ENCODE measurements at regions not wholly inside any gene's neighbourhood (a gene's known extent, or its start where the extent isn't known, plus 50 kb on each side); places are given as distances from the start of the nearest gene placed in this dataset.

- no peaks in the 10 kb centered on the region for H3K4me1 ChIP-seq (ENCODE audit: control insufficient read depth in 2 of 2, insufficient read depth in 2 of 2, low read length in 2 of 2)
- H3K4me3 ChIP-seq (ENCODE audit: low read length in 2 of 2) = no peak overlapping the region
- H3K9me3 ChIP-seq (ENCODE audit: control insufficient read depth in 2 of 2, insufficient read depth in 1 of 2, low read length in 1 of 2) = no peaks in the 10 kb centered on the region
- H3K27ac ChIP-seq (ENCODE audit: low read depth in 1 of 2, low read length in 1 of 2) = no peak overlapping the region
- no peaks in the 10 kb centered on the region for H3K36me3 ChIP-seq (ENCODE audit: control insufficient read depth in 2 of 2, insufficient read depth in 2 of 2, low read length in 1 of 2)
- no peaks in the 10 kb centered on the region for H3K27me3 ChIP-seq (ENCODE audit: control insufficient read depth in 2 of 2, insufficient read depth in 1 of 2, low read length in 1 of 2)
- no peak for DNase-seq (ENCODE audit: low read depth in 6 of 9, low spot score in 9 of 9)
These were observed 293.9 kb downstream of the TUSC7 start for GRCh38 chr3:117003501-117003900.

DNA sequence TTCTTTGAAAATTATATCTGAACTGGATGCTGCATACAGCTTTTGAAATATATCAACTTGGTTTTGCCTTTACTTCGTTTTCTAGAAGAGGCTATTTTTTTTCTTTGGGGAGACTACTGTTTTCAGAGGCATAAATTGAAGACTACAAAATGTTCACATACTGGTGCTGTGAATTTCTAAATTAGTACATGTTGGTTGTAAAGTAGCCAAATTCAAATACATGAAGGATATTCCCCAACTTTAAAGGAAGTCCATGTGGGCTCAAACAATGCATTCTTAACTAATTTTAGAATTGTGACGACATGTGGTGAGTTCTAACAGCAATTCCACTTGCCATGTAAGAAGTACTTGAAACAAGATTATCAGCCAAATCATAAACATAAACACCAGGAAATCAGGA, 295.7 kb downstream of the TUSC7 start:
- no peaks in the 10 kb centered on the region for H3K4me1 ChIP-seq (ENCODE audit: control insufficient read depth in 2 of 2, insufficient read depth in 2 of 2, low read length in 2 of 2)
- H3K27ac ChIP-seq (ENCODE audit: low read depth in 1 of 2, low read length in 1 of 2) = no peak overlapping the region
- no peak for DNase-seq (ENCODE audit: low read depth in 6 of 9, low spot score in 9 of 9)
- no peak overlapping the region for H3K4me3 ChIP-seq (ENCODE audit: low read length in 2 of 2)
- H3K9me3 ChIP-seq (ENCODE audit: control insufficient read depth in 2 of 2, insufficient read depth in 1 of 2, low read length in 1 of 2) = no peaks in the 10 kb centered on the region
- no peaks in the 10 kb centered on the region for H3K27me3 ChIP-seq (ENCODE audit: control insufficient read depth in 2 of 2, insufficient read depth in 1 of 2, low read length in 1 of 2)
- H3K36me3 ChIP-seq (ENCODE audit: control insufficient read depth in 2 of 2, insufficient read depth in 2 of 2, low read length in 1 of 2) = no peaks in the 10 kb centered on the region
- WGBS = 83% methylated on average over 2 of the region's 2 CpGs

DNA sequence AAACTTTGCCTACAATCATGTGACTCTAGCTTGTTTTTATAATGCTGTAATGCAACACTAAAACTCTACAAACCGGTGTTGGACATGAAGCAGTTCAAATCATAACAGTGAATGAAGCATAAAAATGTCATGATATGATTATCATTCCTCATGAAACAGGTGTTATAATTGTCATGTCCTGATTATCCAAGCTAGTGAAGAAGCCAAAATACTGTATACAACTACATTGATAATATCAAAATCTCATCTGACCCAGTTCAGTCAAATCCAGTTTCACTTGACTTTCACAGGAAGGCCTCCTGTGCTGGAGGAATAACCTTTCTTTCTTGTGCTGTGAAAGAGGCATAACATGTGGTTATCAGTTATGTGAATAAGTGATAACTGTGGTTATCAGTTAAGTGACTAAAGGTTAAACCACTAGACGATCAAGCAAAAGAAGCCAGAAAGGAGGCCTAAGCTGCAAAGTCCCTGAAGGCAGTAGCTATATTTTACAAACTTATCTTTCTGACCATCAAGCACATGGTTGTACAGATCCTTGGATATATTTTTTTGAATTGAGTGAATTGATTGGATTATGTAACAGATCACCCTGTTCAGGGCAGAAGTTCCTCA, 296.4 kb downstream of the TUSC7 start:
- no peak overlapping the region for H3K27ac ChIP-seq (ENCODE audit: low read depth in 1 of 2, low read length in 1 of 2)
- WGBS = 94% methylated on average over 2 of the region's 2 CpGs
- no peaks in the 10 kb centered on the region for H3K4me1 ChIP-seq (ENCODE audit: control insufficient read depth in 2 of 2, insufficient read depth in 2 of 2, low read length in 2 of 2)
- H3K27me3 ChIP-seq (ENCODE audit: control insufficient read depth in 2 of 2, insufficient read depth in 1 of 2, low read length in 1 of 2) = no peaks in the 10 kb centered on the region
- H3K36me3 ChIP-seq (ENCODE audit: control insufficient read depth in 2 of 2, insufficient read depth in 2 of 2, low read length in 1 of 2) = no peaks in the 10 kb centered on the region
- H3K4me3 ChIP-seq (ENCODE audit: low read length in 2 of 2) = no peak overlapping the region
- no peak for DNase-seq (ENCODE audit: low read depth in 6 of 9, low spot score in 9 of 9)
- H3K9me3 ChIP-seq (ENCODE audit: control insufficient read depth in 2 of 2, insufficient read depth in 1 of 2, low read length in 1 of 2) = no peaks in the 10 kb centered on the region

DNA sequence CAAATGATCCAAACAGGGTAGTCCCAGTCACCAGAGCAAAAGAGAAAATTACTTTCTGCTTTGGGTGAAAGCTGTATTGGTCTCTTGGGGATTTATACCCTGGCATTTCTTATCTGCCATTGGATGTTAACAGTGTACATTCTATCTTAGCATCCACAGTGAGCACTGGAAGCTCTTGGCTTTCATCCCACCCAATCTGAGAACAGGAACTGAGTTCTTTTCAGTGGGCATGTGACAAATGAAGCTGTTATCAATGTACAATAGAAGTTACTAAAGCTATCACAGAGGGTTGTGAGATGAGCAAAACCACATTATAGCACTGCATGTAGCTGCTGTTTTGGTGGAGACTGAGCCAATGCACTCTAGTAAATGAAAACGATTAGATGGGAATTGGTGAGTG, 300.7 kb downstream of the TUSC7 start:
- DNase-seq (ENCODE audit: low read depth in 6 of 9, low spot score in 9 of 9) = no peak
- H3K4me3 ChIP-seq (ENCODE audit: low read length in 2 of 2) = no peak overlapping the region
- H3K4me1 ChIP-seq (ENCODE audit: control insufficient read depth in 2 of 2, insufficient read depth in 2 of 2, low read length in 2 of 2) = no peaks in the 10 kb centered on the region
- 86% methylated on average over 1 of the region's 1 CpG for WGBS
- no peak overlapping the region for H3K27ac ChIP-seq (ENCODE audit: low read depth in 1 of 2, low read length in 1 of 2)
- no peaks in the 10 kb centered on the region for H3K9me3 ChIP-seq (ENCODE audit: control insufficient read depth in 2 of 2, insufficient read depth in 1 of 2, low read length in 1 of 2)
- no peaks in the 10 kb centered on the region for H3K27me3 ChIP-seq (ENCODE audit: control insufficient read depth in 2 of 2, insufficient read depth in 1 of 2, low read length in 1 of 2)
- H3K36me3 ChIP-seq (ENCODE audit: control insufficient read depth in 2 of 2, insufficient read depth in 2 of 2, low read length in 1 of 2) = no peaks in the 10 kb centered on the region

- H3K36me3 ChIP-seq (ENCODE audit: control insufficient read depth in 2 of 2, insufficient read depth in 2 of 2, low read length in 1 of 2) = no peaks in the 10 kb centered on the region
- no peak for DNase-seq (ENCODE audit: low read depth in 6 of 9, low spot score in 9 of 9)
- H3K27ac ChIP-seq (ENCODE audit: low read depth in 1 of 2, low read length in 1 of 2) = no peak overlapping the region
- no peaks in the 10 kb centered on the region for H3K27me3 ChIP-seq (ENCODE audit: control insufficient read depth in 2 of 2, insufficient read depth in 1 of 2, low read length in 1 of 2)
- no peak overlapping the region for H3K4me3 ChIP-seq (ENCODE audit: low read length in 2 of 2)
- WGBS = 61% methylated on average over 7 of the region's 7 CpGs
- H3K9me3 ChIP-seq (ENCODE audit: control insufficient read depth in 2 of 2, insufficient read depth in 1 of 2, low read length in 1 of 2) = no peaks in the 10 kb centered on the region
- H3K4me1 ChIP-seq (ENCODE audit: control insufficient read depth in 2 of 2, insufficient read depth in 2 of 2, low read length in 2 of 2) = no peaks in the 10 kb centered on the region
These were observed 302.2 kb downstream of the TUSC7 start for GRCh38 chr3:117011687-117012250.

DNA sequence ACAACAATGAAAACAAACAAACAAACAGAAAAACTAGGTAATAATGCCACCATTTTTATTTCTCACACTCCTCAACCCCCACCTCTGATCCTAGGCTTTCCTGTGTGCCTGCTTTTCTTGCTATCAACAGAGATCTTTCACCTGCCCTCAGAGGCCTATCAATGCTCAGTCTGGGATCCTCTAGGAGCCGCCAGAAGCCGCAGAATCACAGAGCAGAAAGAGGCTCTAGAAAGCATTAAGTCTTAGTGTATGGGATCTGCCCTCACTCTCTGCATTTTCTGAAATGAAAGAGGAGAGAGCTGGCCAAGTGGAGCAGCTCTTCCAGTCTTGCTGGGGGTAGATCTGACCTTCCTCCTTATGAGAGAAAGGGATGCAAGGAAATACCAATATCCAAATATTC, 306.8 kb downstream of the TUSC7 start:
- no peak for DNase-seq (ENCODE audit: low read depth in 6 of 9, low spot score in 9 of 9)

DNA sequence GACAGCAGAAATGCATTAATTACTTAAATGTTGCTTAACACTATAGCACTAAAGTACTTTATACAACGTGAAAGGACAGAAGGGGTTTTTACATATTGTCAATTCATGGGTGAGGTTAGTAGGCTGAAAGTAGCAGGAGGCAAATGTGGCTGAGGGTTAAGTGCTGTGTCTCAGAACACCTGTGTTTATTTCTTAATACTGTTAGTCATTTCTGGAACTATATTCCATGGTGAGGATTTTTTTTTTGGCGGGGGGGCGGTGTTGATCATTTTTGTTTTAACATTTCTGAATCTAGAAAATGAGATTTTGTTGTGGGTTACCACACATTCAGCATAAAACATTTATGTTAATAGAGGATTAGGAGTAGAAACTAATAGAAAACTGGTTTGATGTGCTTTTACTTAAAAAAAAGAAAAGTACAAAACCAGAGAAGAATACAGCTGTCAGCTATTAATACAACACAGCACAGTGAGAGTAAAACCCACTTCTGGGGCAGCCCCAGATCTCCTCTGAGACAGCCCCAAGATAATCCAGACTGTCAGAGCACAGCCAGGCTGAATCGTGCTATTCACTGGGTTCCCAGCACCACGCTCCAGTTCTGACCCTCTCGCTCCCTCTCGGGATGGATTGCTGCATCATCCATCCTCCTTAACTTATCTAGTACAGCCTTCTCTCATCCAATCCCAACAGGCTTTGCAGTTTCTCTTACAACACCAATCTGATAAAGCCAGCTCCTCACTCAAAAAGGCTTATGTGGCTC, 307.7 kb downstream of the TUSC7 start:
- no peaks in the 10 kb centered on the region for H3K9me3 ChIP-seq (ENCODE audit: control insufficient read depth in 2 of 2, insufficient read depth in 1 of 2, low read length in 1 of 2)
- 80% methylated on average over 7 of the region's 7 CpGs for WGBS
- H3K4me1 ChIP-seq (ENCODE audit: control insufficient read depth in 2 of 2, insufficient read depth in 2 of 2, low read length in 2 of 2) = no peaks in the 10 kb centered on the region
- no peaks in the 10 kb centered on the region for H3K27me3 ChIP-seq (ENCODE audit: control insufficient read depth in 2 of 2, insufficient read depth in 1 of 2, low read length in 1 of 2)
- no peak overlapping the region for H3K27ac ChIP-seq (ENCODE audit: low read depth in 1 of 2, low read length in 1 of 2)
- H3K36me3 ChIP-seq (ENCODE audit: control insufficient read depth in 2 of 2, insufficient read depth in 2 of 2, low read length in 1 of 2) = no peaks in the 10 kb centered on the region
- H3K4me3 ChIP-seq (ENCODE audit: low read length in 2 of 2) = no peak overlapping the region
- no peak for DNase-seq (ENCODE audit: low read depth in 6 of 9, low spot score in 9 of 9)

More for the DNA sequence above, 306.8 kb downstream of the TUSC7 start:
- H3K4me1 ChIP-seq (ENCODE audit: control insufficient read depth in 2 of 2, insufficient read depth in 2 of 2, low read length in 2 of 2) = no peaks in the 10 kb centered on the region
- H3K27ac ChIP-seq (ENCODE audit: low read depth in 1 of 2, low read length in 1 of 2) = no peak overlapping the region
- H3K9me3 ChIP-seq (ENCODE audit: control insufficient read depth in 2 of 2, insufficient read depth in 1 of 2, low read length in 1 of 2) = no peaks in the 10 kb centered on the region
- no peaks in the 10 kb centered on the region for H3K27me3 ChIP-seq (ENCODE audit: control insufficient read depth in 2 of 2, insufficient read depth in 1 of 2, low read length in 1 of 2)
- no peaks in the 10 kb centered on the region for H3K36me3 ChIP-seq (ENCODE audit: control insufficient read depth in 2 of 2, insufficient read depth in 2 of 2, low read length in 1 of 2)
- 97% methylated on average over 2 of the region's 2 CpGs for WGBS
- no peak overlapping the region for H3K4me3 ChIP-seq (ENCODE audit: low read length in 2 of 2)

- 51% methylated on average over 5 of the region's 5 CpGs for WGBS
- H3K27me3 ChIP-seq (ENCODE audit: control insufficient read depth in 2 of 2, insufficient read depth in 1 of 2, low read length in 1 of 2) = no peaks in the 10 kb centered on the region
- H3K9me3 ChIP-seq (ENCODE audit: control insufficient read depth in 2 of 2, insufficient read depth in 1 of 2, low read length in 1 of 2) = no peaks in the 10 kb centered on the region
- H3K4me3 ChIP-seq (ENCODE audit: low read length in 2 of 2) = no peak overlapping the region
- H3K36me3 ChIP-seq (ENCODE audit: control insufficient read depth in 2 of 2, insufficient read depth in 2 of 2, low read length in 1 of 2) = no peaks in the 10 kb centered on the region
- no peaks in the 10 kb centered on the region for H3K4me1 ChIP-seq (ENCODE audit: control insufficient read depth in 2 of 2, insufficient read depth in 2 of 2, low read length in 2 of 2)
- no peak for DNase-seq (ENCODE audit: low read depth in 6 of 9, low spot score in 9 of 9)
- no peak overlapping the region for H3K27ac ChIP-seq (ENCODE audit: low read depth in 1 of 2, low read length in 1 of 2)
These were observed 309.1 kb downstream of the TUSC7 start for GRCh38 chr3:117018655-117019054.

- DNase-seq (ENCODE audit: low read depth in 6 of 9, low spot score in 9 of 9) = peak; percentile 2 to 63 (median 8)
- H3K9me3 ChIP-seq (ENCODE audit: control insufficient read depth in 2 of 2, insufficient read depth in 1 of 2, low read length in 1 of 2) = no peaks in the 10 kb centered on the region
- H3K36me3 ChIP-seq (ENCODE audit: control insufficient read depth in 2 of 2, insufficient read depth in 2 of 2, low read length in 1 of 2) = no peaks in the 10 kb centered on the region
- H3K27ac ChIP-seq (ENCODE audit: low read depth in 1 of 2, low read length in 1 of 2) = no peak overlapping the region
- no peaks in the 10 kb centered on the region for H3K27me3 ChIP-seq (ENCODE audit: control insufficient read depth in 2 of 2, insufficient read depth in 1 of 2, low read length in 1 of 2)
- 10% methylated on average over 7 of the region's 7 CpGs for WGBS
- no peak overlapping the region for H3K4me3 ChIP-seq (ENCODE audit: low read length in 2 of 2)
- H3K4me1 ChIP-seq (ENCODE audit: control insufficient read depth in 2 of 2, insufficient read depth in 2 of 2, low read length in 2 of 2) = no peaks in the 10 kb centered on the region
These were observed 309.6 kb downstream of the TUSC7 start for GRCh38 chr3:117019082-117019713.
